Activated CD8-positive, alpha-beta T cell treated with anti-CD3 and anti-CD28 coated beads for 36 hours (primary cell): ENCODE measurements at regions not wholly inside any gene's neighbourhood (a gene's known extent, or its start where the extent isn't known, plus 50 kb on each side); places are given as distances from the start of the nearest gene placed in this dataset.

Experiments
- ATAC-seq: fragments of 200-7000 bp; cut with Tn5 transposase; one replicate; pipeline ENCODE4 v1.10.0; 2021; ENCODE audit warnings: mild to moderate bottlenecking, moderate library complexity
- CTCF ChIA-PET: fragments of 350-600 bp; sonication (Branson Sonifier 250); formaldehyde crosslinking; loops from one replicate; lab custom pipeline; 2021; ENCODE audit warnings: antibody characterized with exemption; lab: Charles Lee
- POLR2A ChIA-PET: fragments of 350-600 bp; sonication (Branson Sonifier 250); formaldehyde crosslinking; loops from one replicate; lab custom pipeline; 2021; ENCODE audit warnings: antibody characterized with exemption; lab: Charles Lee
- DNase-seq: peaks from one replicate; pipeline ENCODE4 v3.0.0-alpha.2; 2020
- H3K27ac Mint-ChIP-seq: one replicate; pipeline ENCODE4 v1.8.0; 2021; ENCODE audit warnings: mild to moderate bottlenecking, mixed read lengths
- H3K27me3 Mint-ChIP-seq: one replicate; pipeline ENCODE4 v1.8.0; 2021; ENCODE audit warnings: mixed read lengths
- H3K36me3 Mint-ChIP-seq: one replicate; pipeline ENCODE4 v1.8.0; 2021; ENCODE audit warnings: low read depth, mixed read lengths
- H3K4me1 Mint-ChIP-seq: one replicate; pipeline ENCODE4 v1.8.0; 2021; ENCODE audit warnings: low read depth, mixed read lengths
- H3K4me3 Mint-ChIP-seq: one replicate; pipeline ENCODE4 v1.8.0; 2021; ENCODE audit warnings: mild to moderate bottlenecking, moderate library complexity, mixed read lengths
- H3K9me3 Mint-ChIP-seq: one replicate; pipeline ENCODE4 v1.8.0; 2021; ENCODE audit warnings: mixed read lengths
- intact Hi-C: fragments of 100-400 bp; cut with micrococcal nuclease; formaldehyde crosslinking; loops from one replicate; pipeline ENCODE4 v1.10.0; 2022
- TF ChIP-seq, protein P1 (sequence below): fragments of 200-600 bp; IDR thresholded peaks from one replicate; pipeline ENCODE4 v1.8.0; 2022; ENCODE audit warnings: antibody characterized with exemption, mild to moderate bottlenecking

- Mint-ChIP-seq H3K4me1 (no peaks in the 10 kb centered on the region), H3K36me3 (no peaks in the 10 kb centered on the region), H3K9me3 (no peaks in the 10 kb centered on the region), H3K27me3 (no peaks in the 10 kb centered on the region), H3K4me3 (no peak overlapping the region), H3K27ac (no peak overlapping the region)
- intact Hi-C loops = no loop called here
- CTCF ChIA-PET = interaction anchor here (1.6 kb wide), 1 partner anchor 21 kb away, joined by 4 read pairs; no protein-coding TSS in a partner anchor
- ATAC-seq (no peak), DNase-seq (no peak)
- TF ChIP-seq, protein P1, sequence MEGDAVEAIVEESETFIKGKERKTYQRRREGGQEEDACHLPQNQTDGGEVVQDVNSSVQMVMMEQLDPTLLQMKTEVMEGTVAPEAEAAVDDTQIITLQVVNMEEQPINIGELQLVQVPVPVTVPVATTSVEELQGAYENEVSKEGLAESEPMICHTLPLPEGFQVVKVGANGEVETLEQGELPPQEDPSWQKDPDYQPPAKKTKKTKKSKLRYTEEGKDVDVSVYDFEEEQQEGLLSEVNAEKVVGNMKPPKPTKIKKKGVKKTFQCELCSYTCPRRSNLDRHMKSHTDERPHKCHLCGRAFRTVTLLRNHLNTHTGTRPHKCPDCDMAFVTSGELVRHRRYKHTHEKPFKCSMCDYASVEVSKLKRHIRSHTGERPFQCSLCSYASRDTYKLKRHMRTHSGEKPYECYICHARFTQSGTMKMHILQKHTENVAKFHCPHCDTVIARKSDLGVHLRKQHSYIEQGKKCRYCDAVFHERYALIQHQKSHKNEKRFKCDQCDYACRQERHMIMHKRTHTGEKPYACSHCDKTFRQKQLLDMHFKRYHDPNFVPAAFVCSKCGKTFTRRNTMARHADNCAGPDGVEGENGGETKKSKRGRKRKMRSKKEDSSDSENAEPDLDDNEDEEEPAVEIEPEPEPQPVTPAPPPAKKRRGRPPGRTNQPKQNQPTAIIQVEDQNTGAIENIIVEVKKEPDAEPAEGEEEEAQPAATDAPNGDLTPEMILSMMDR = no peak
- POLR2A ChIA-PET = no interaction called here
These were observed 740.4 kb upstream of the CELF4 start for GRCh38 chr18:38305961-38306360.

DNA sequence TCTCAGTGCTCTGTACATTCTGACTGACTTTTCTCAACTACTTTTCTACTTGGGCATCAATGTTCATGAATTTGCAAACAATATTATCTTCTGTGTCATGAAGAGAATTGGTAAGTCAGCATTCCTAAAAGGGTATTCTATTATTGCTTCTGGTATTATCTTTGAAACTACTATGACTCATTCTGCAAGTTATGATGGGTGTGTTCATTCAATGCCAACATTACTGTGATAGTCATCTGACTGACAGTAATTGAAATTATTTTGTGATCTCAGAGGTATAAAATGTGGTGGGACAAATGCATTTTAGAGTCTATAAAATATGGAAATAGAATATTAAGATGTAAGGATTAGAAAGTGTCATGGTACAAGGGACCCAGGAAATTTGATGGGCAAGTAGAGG, 736.0 kb upstream of the CELF4 start:
- POLR2A ChIA-PET = no interaction called here
- intact Hi-C loops = no loop called here
- H3K4me1 Mint-ChIP-seq = no peaks in the 10 kb centered on the region
- H3K9me3 Mint-ChIP-seq = no peaks in the 10 kb centered on the region
- ATAC-seq (no peak), DNase-seq (no peak)
- TF ChIP-seq, protein P1 = no peak
- no peaks in the 10 kb centered on the region for H3K36me3 Mint-ChIP-seq
- CTCF ChIA-PET = no interaction called here
- no peak overlapping the region for H3K4me3 Mint-ChIP-seq
- H3K27me3 Mint-ChIP-seq = no peaks in the 10 kb centered on the region
- H3K27ac Mint-ChIP-seq = no peak overlapping the region

GRCh38 chr18:38297910-38298309, 732.3 kb upstream of the CELF4 start:
- Mint-ChIP-seq H3K36me3 (no peaks in the 10 kb centered on the region), H3K4me3 (no peak overlapping the region), H3K4me1 (no peaks in the 10 kb centered on the region), H3K27me3 (no peaks in the 10 kb centered on the region), H3K27ac (no peak overlapping the region), H3K9me3 (no peaks in the 10 kb centered on the region)
- ATAC-seq = no peak
- CTCF ChIA-PET = no interaction called here
- POLR2A ChIA-PET = no interaction called here
- DNase-seq = no peak
- TF ChIP-seq, protein P1 = no peak
- intact Hi-C loops = no loop called here

- no peak overlapping the region for H3K27ac Mint-ChIP-seq
These were observed 724.6 kb upstream of the CELF4 start for GRCh38 chr18:38290229-38290628.

DNA sequence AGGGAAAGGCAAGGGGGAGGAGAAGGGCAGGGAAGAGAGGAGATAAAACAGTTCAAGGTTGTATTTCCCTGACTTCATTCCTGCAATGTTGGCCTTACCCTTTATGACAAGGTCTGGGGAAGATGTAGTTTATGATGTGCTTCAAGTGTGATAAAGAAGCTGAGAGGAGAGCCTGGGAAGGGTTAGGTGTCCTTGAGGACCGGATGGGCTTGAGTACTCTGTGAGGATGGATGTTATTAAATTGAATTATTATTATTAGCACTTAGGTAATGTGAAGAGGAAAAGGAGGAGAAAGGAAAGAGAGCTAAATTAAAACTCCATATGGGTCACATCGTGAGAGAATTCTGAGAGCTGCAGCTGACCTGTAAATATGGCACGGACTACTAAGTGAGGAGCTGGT, 719.4 kb upstream of the CELF4 start:
- TF ChIP-seq, protein P1 = no peak
- no peak for ATAC-seq
- DNase-seq = no peak
- Mint-ChIP-seq H3K4me3 (no peak overlapping the region), H3K4me1 (no peaks in the 10 kb centered on the region), H3K27me3 (no peaks in the 10 kb centered on the region), H3K36me3 (no peaks in the 10 kb centered on the region), H3K27ac (no peak overlapping the region), H3K9me3 (peaks cover 1% of the 10 kb centered on the region)
- intact Hi-C loops = no loop called here
- POLR2A ChIA-PET = no interaction called here
- CTCF ChIA-PET = interaction anchor here (1.2 kb wide), 1 partner anchor 21 kb away, joined by 4 read pairs; no protein-coding TSS in a partner anchor

More at GRCh38 chr18:38290229-38290628, 724.6 kb upstream of the CELF4 start:
- peaks cover 1% of the 10 kb centered on the region for H3K9me3 Mint-ChIP-seq
- H3K36me3 Mint-ChIP-seq = no peaks in the 10 kb centered on the region
- no peak for DNase-seq
- TF ChIP-seq, protein P1 = no peak
- ChIA-PET CTCF (no interaction called here), POLR2A (no interaction called here)
- H3K4me1 Mint-ChIP-seq = no peaks in the 10 kb centered on the region
- no peak overlapping the region for H3K4me3 Mint-ChIP-seq
- ATAC-seq = no peak
- H3K27me3 Mint-ChIP-seq = no peaks in the 10 kb centered on the region
- intact Hi-C loops = no loop called here
